ENCODE measurements at regions not wholly inside any gene's neighbourhood (a gene's known extent, or its start where the extent isn't known, plus 50 kb on each side); places are given as distances from the start of the nearest gene placed in this dataset.

GRCh38 chr5:2560435-2560834 lies 191.0 kb downstream of the IRX2 start:
- no peaks in the 10 kb centered on the region for H3K79me1 ChIP-seq (ENCODE audit: low read depth, low read length)
- H3K4ac ChIP-seq (replicated peaks; ENCODE audit: insufficient read length, low read depth, low read length) = no peak overlapping the region
- no peak overlapping the region for H2BK15ac ChIP-seq (ENCODE audit: low read length)
- H3K9ac ChIP-seq (replicated peaks in 1 of 4; ENCODE audit: extremely low read depth in 1 of 4, low read depth in 3 of 4, low read length in 3 of 4) = no peak overlapping the region
- no peaks in the 10 kb centered on the region for H4K20me1 ChIP-seq (replicated peaks in 1 of 2; ENCODE audit: control insufficient read depth in 1 of 2, insufficient read depth in 2 of 2, low read length in 2 of 2)
- no peak overlapping the region for H3K27ac ChIP-seq (ENCODE audit: low read depth, low read length)
- TF ChIP-seq CTBP2 (IDR thresholded peaks at IDR 0.05; ENCODE audit: borderline replicate concordance, insufficient read depth, insufficient read length, low read length) (no peak), BRCA1 (IDR thresholded peaks at IDR 0.05; ENCODE audit: low read depth, low read length) (no peak), TAF7 (optimal IDR thresholded peaks at IDR 0.05; ENCODE audit: borderline replicate concordance, low read depth, low read length) (no peak), TAF1 (IDR thresholded peaks at IDR 0.05; ENCODE audit: low read depth, low read length) (no peak), TEAD4 (IDR thresholded peaks at IDR 0.05; ENCODE audit: low read depth, low read length) (no peak), HDAC6 (IDR thresholded peaks at IDR 0.05; ENCODE audit: low read depth, low read length) (no peak), ATF3 (IDR thresholded peaks at IDR 0.05; ENCODE audit: insufficient read depth, low read depth, low read length) (no peak), RAD21 (IDR thresholded peaks at IDR 0.05 in 1 of 2, conservative IDR thresholded peaks at IDR 0.05 in 1 of 2; ENCODE audit: low read depth in 2 of 2, low read length in 2 of 2) (no peak), TBP (IDR thresholded peaks at IDR 0.05; ENCODE audit: low read depth, low read length) (no peak), JUND (IDR thresholded peaks at IDR 0.05; ENCODE audit: low read length) (no peak), CHD1 (IDR thresholded peaks at IDR 0.05; ENCODE audit: low read depth, low read length) (no peak), NRF1 (IDR thresholded peaks at IDR 0.05; ENCODE audit: low read depth, low read length) (no peak), NANOG (IDR thresholded peaks at IDR 0.05; ENCODE audit: insufficient read depth, low read depth, low read length, poor library complexity, severe bottlenecking) (no peak), POLR2A (IDR thresholded peaks at IDR 0.05; ENCODE audit: control extremely low read depth in 1 of 2, low read depth in 2 of 2, low read length in 2 of 2) (no peak), KDM4A (IDR thresholded peaks at IDR 0.05; ENCODE audit: low read depth, low read length, severe bottlenecking) (no peak), CREB1 (IDR thresholded peaks at IDR 0.05) (no peak)
- H3K79me2 ChIP-seq (ENCODE audit: control insufficient read depth in 1 of 2, insufficient read depth in 2 of 2, low read length in 2 of 2) = no peaks in the 10 kb centered on the region
- H4K91ac ChIP-seq (replicated peaks; ENCODE audit: insufficient read length, low read length) = no peak overlapping the region
- H3K4me3 ChIP-seq (ENCODE audit: extremely low read depth in 1 of 4, insufficient read depth in 2 of 4, low read depth in 3 of 4, low read length in 4 of 4) = no peak overlapping the region
- H3K14ac ChIP-seq (ENCODE audit: insufficient read length) = no peak overlapping the region
- H2BK12ac ChIP-seq (ENCODE audit: low read depth, low read length) = no peak overlapping the region
- no peak overlapping the region for H2BK20ac ChIP-seq (ENCODE audit: low read length)
- H3K9me3 ChIP-seq (ENCODE audit: insufficient read depth in 2 of 2, low read depth in 1 of 2, low read length in 1 of 2) = peaks cover 1 to 5% of the 10 kb centered on the region in 2 experiments; a peak in 1 of 4 replicates
- H3K4me1 ChIP-seq (replicated peaks in 1 of 4; ENCODE audit: control insufficient read depth in 3 of 4, insufficient read depth in 4 of 4, low read length in 3 of 4) = no peaks in the 10 kb centered on the region
- H4K5ac ChIP-seq (ENCODE audit: insufficient read length, low read depth, low read length) = no peak overlapping the region
- no peaks in the 10 kb centered on the region for H3K23me2 ChIP-seq (ENCODE audit: low read depth, low read length)
- 94% methylated on average over 5 of the region's 5 CpGs; no CpG with 5 or more reads in 1 of the 2 experiments for WGBS, 2 experiments (ENCODE audit: extremely low coverage in 1 of 2, insufficient coverage in 1 of 2, insufficient read length in 1 of 2, insufficient replicate concordance in 2 of 2, low coverage in 1 of 2, low lambda C conversion rate in 2 of 2, missing lambda C conversion rate in 1 of 2)
- POLR2A ChIA-PET (ENCODE audit: partially characterized antibody) = no interaction called here
- no peak overlapping the region for H3K56ac ChIP-seq (replicated peaks; ENCODE audit: insufficient read length, low read depth, low read length)
- no peak overlapping the region for H2BK5ac ChIP-seq (ENCODE audit: low read depth, low read length)
- H2AK5ac ChIP-seq (ENCODE audit: low read depth, low read length) = no peak overlapping the region
- H2AFZ ChIP-seq (ENCODE audit: low read length) = no peak overlapping the region
- DNase-seq (ENCODE audit: low read depth in 1 of 2, low spot score in 2 of 2) = no peak
- H3K4me2 ChIP-seq (ENCODE audit: insufficient read depth in 1 of 2, low read depth in 2 of 2, low read length in 2 of 2) = no peak overlapping the region
- no peak for FAIRE-seq
- no peak overlapping the region for H4K8ac ChIP-seq (ENCODE audit: extremely low read depth, insufficient read depth, low read length)
- no peaks in the 10 kb centered on the region for H3K36me3 ChIP-seq (ENCODE audit: control insufficient read depth in 2 of 4, insufficient read depth in 4 of 4, low read length in 3 of 4)
- no peak overlapping the region for H3K23ac ChIP-seq (ENCODE audit: insufficient read length)
- H2BK120ac ChIP-seq (replicated peaks; ENCODE audit: low read depth, low read length) = no peak overlapping the region
- CTCF ChIA-PET (ENCODE audit: partially characterized antibody) = no interaction called here
- H3K18ac ChIP-seq (ENCODE audit: extremely low read depth, low read length) = no peak overlapping the region
- H3K27me3 ChIP-seq (replicated peaks in 1 of 4; ENCODE audit: control insufficient read depth in 3 of 4, extremely low read depth in 1 of 4, insufficient read depth in 3 of 4, low read length in 3 of 4) = no peaks in the 10 kb centered on the region

Measured in H1 (cell line).